ENCODE measurements at regions not wholly inside any gene's neighbourhood (a gene's known extent, or its start where the extent isn't known, plus 50 kb on each side); places are given as distances from the start of the nearest gene placed in this dataset.

DNA sequence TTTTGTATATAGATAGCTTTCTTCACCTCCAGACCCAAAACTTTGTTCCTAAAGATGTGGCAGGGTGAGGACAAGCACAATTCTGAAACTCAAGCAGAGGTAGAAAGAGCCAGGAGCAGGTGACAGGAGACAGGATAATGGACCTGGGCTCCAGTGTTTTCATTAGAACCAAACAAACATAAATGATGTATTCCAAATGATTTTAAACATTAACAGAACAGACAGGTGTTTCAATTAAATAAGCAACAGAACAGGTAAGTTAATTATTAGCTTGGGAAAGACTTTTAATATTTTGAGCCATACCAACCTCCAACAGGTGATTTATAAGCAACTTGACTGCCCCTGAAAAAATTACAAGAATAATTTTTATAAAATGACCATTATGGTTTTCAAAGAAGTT lies 459.4 kb upstream of the LCORL start:
- Histone ChIP-seq H3K4ac (ENCODE audit: low read depth, low read length) (no peak overlapping the region), H4K5ac (ENCODE audit: insufficient read length, low read depth, low read length) (no peak overlapping the region), H4K8ac (replicated peaks; ENCODE audit: insufficient read length, low read depth, low read length) (no peak overlapping the region), H3K4me2 (ENCODE audit: insufficient read depth, insufficient read length, low read length) (no peak overlapping the region), H4K20me1 (ENCODE audit: control insufficient read depth, insufficient read depth, insufficient read length) (no peaks in the 10 kb centered on the region), H4K91ac (ENCODE audit: insufficient read length, low read depth, low read length) (no peak overlapping the region), H2BK5ac (ENCODE audit: insufficient read length, low read length) (no peak overlapping the region), H2BK20ac (ENCODE audit: low read depth, low read length, poor library complexity, severe bottlenecking) (no peak overlapping the region), H3T11ph (ENCODE audit: low read length) (no peak overlapping the region), H3K79me1 (ENCODE audit: insufficient read depth, low read depth, low read length, poor library complexity, severe bottlenecking) (no peaks in the 10 kb centered on the region), H3K9me3 (ENCODE audit: control insufficient read depth, low read depth, low read length) (no peaks in the 10 kb centered on the region), H3K27ac (ENCODE audit: insufficient read length, low read depth, low read length) (no peak overlapping the region), H3K56ac (ENCODE audit: insufficient read length, low read depth, low read length) (no peak overlapping the region), H3K18ac (ENCODE audit: insufficient read length, low read depth, low read length) (no peak overlapping the region), H2AK5ac (ENCODE audit: insufficient read length, low read length) (no peak overlapping the region), H3K79me2 (ENCODE audit: insufficient read depth, low read length) (no peaks in the 10 kb centered on the region), H3K27me3 (ENCODE audit: insufficient read depth, low read length) (no peaks in the 10 kb centered on the region), H2BK120ac (ENCODE audit: low read depth, low read length, poor library complexity, severe bottlenecking) (no peak overlapping the region), H3K9ac (ENCODE audit: extremely low read depth, insufficient read length, low read length) (no peak overlapping the region), H3K14ac (ENCODE audit: insufficient read depth, low read length) (no peak overlapping the region), H2BK15ac (ENCODE audit: low read depth, low read length) (no peak overlapping the region), H2BK12ac (ENCODE audit: insufficient read length, low read depth, low read length) (no peak overlapping the region), H3K23ac (ENCODE audit: insufficient read length, low read depth, low read length) (no peak overlapping the region), H3K23me2 (ENCODE audit: insufficient read length, low read depth, low read length, poor library complexity, severe bottlenecking) (no peaks in the 10 kb centered on the region), H3K4me1 (ENCODE audit: insufficient read depth, low read length) (no peaks in the 10 kb centered on the region), H2AFZ (ENCODE audit: low read length) (no peak overlapping the region)
- no peak for DNase-seq
- Mint-ChIP-seq H3K4me3 (no peak overlapping the region), H3K36me3 (ENCODE audit: insufficient read depth in 1 of 3, low read depth in 3 of 3) (peaks cover 3 to 12% (median 3%) of the 10 kb centered on the region in 3 experiments; a peak in 6 of 7 replicates), H3K27ac (no peak overlapping the region), H3K4me1 (peaks cover 0 to 3% of the 10 kb centered on the region in 2 experiments; a peak in 1 of 4 replicates), H3K27me3 (ENCODE audit: low read depth) (peaks cover 3% of the 10 kb centered on the region), H3K9me3 (peaks cover 28 to 37% of the 10 kb centered on the region in 2 experiments)
- TF ChIP-seq, protein P1, sequence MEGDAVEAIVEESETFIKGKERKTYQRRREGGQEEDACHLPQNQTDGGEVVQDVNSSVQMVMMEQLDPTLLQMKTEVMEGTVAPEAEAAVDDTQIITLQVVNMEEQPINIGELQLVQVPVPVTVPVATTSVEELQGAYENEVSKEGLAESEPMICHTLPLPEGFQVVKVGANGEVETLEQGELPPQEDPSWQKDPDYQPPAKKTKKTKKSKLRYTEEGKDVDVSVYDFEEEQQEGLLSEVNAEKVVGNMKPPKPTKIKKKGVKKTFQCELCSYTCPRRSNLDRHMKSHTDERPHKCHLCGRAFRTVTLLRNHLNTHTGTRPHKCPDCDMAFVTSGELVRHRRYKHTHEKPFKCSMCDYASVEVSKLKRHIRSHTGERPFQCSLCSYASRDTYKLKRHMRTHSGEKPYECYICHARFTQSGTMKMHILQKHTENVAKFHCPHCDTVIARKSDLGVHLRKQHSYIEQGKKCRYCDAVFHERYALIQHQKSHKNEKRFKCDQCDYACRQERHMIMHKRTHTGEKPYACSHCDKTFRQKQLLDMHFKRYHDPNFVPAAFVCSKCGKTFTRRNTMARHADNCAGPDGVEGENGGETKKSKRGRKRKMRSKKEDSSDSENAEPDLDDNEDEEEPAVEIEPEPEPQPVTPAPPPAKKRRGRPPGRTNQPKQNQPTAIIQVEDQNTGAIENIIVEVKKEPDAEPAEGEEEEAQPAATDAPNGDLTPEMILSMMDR (conservative IDR thresholded peaks at IDR 0.05) = no peak
